DOHH2 (cell line): ENCODE measurements at regions not wholly inside any gene's neighbourhood (a gene's known extent, or its start where the extent isn't known, plus 50 kb on each side); places are given as distances from the start of the nearest gene placed in this dataset.

Source experiments
- H3F3A ChIP-seq: fragments of 200-600 bp; sonication (generic), shearing (Covaris generic); 2 replicates; pipeline ENCODE4 v1.6.0; 2016; ENCODE audit warnings: antibody characterized with exemption, mild to moderate bottlenecking; ENCODE audit not compliant: control insufficient read depth, insufficient read depth
- H3K27ac ChIP-seq: fragments of 200-600 bp; sonication (generic); 2 replicates; pipeline ENCODE4 v1.5.1; 2014; ENCODE audit warnings: low read depth, mild to moderate bottlenecking, low read length, moderate library complexity
- H3K27me3 ChIP-seq: fragments of 200-600 bp; sonication (generic); 2 replicates; pipeline ENCODE4 v1.6.1; 2014; ENCODE audit warnings: mild to moderate bottlenecking, low read length, mixed read lengths; ENCODE audit not compliant: control insufficient read depth
- H3K36me3 ChIP-seq: fragments of 200-600 bp; sonication (generic); 2 replicates; pipeline ENCODE4 v1.6.1; 2014; ENCODE audit warnings: mild to moderate bottlenecking, low read length, moderate library complexity, mixed read lengths; ENCODE audit not compliant: control insufficient read depth
- H3K4me1 ChIP-seq: fragments of 200-600 bp; sonication (generic); 2 replicates; pipeline ENCODE4 v1.6.1; 2014; ENCODE audit warnings: mild to moderate bottlenecking, low read length, mixed read lengths; ENCODE audit not compliant: control insufficient read depth
- H3K4me2 ChIP-seq: fragments of 200-600 bp; sonication (generic); 2 replicates; pipeline ENCODE4 v1.6.0; 2014; ENCODE audit warnings: mild to moderate bottlenecking, low read length, moderate library complexity
- H3K4me3 ChIP-seq: fragments of 200-600 bp; sonication (generic); 2 replicates; pipeline ENCODE4 v1.5.1; 2014; ENCODE audit warnings: mild to moderate bottlenecking, low read length, mixed read lengths
- H3K79me2 ChIP-seq: fragments of 200-600 bp; sonication (generic); 2 replicates; pipeline ENCODE4 v1.6.1; 2014; ENCODE audit warnings: mild to moderate bottlenecking, low read length, mixed read lengths; ENCODE audit not compliant: control insufficient read depth
- H3K9me2 ChIP-seq: fragments of 200-600 bp; sonication (generic); replicated peaks from 2 replicates; pipeline ENCODE4 v1.6.1; 2014; ENCODE audit warnings: mild to moderate bottlenecking, low read length, mixed read lengths; ENCODE audit not compliant: control insufficient read depth
- H3K9me3 ChIP-seq: fragments of 200-600 bp; sonication (generic); 2 replicates; pipeline ENCODE4 v1.6.1; 2014; ENCODE audit warnings: antibody characterized with exemption, low read length, mixed read lengths; ENCODE audit not compliant: control insufficient read depth, insufficient read depth
- H4K20me1 ChIP-seq: fragments of 200-600 bp; sonication (generic); 2 replicates; pipeline ENCODE4 v1.6.0; 2014; ENCODE audit warnings: low read depth, mild to moderate bottlenecking, antibody characterized with exemption, low read length, moderate library complexity; ENCODE audit not compliant: control insufficient read depth, insufficient read depth
- CTCF ChIP-seq: fragments of 200-600 bp; sonication (generic); IDR thresholded peaks from one replicate; pipeline ENCODE4 v1.5.1; 2014; ENCODE audit warnings: antibody characterized with exemption, mild to moderate bottlenecking, low read depth, low read length; ENCODE audit not compliant: poor library complexity, severe bottlenecking
- EZH2phosphoT487 ChIP-seq: fragments of 200-600 bp; sonication (generic); IDR thresholded peaks from 2 replicates; pipeline ENCODE4 v1.6.1; 2017; ENCODE audit warnings: borderline replicate concordance, mild to moderate bottlenecking, antibody characterized with exemption, low read length, moderate library complexity, mixed read lengths

DNA sequence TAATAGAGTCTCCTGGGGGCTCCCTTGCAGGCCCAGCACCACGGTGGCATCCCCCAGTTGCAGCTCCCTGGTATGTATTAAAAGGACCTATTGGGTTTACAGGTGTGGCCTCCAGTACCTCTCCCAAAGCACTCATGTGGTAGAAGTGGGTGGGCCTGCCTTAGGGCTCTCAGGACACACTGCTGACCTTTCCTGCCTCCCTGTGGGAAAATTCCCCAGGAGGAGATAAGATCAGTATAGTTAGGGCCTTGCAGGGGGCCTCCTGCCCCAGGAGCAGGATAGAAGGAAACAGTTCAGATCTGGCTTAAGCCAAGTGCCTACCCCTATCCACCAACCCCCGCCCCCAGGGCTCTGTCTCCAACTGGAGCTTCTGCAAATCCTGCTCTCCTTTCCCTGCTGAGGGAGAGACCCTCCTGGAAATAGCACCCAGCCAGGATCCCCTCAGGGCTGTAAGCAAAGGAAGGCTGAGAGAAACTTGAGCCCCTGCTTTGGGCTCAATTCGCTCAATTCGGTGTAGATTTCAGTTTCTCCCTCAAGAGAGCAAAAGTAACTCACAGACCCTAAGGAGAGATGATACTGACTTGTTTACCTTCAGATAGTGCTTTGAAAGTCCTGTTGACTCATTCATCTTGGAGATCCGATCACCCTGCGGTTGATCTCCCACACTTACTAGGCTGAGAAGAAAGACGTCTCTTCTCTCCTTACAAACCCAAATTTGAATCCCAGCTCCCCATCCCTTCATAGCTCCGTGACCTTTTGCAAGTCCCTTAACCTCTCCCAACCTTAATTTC lies 130.6 kb downstream of the WDR11 start:
- H3K4me2 ChIP-seq: no peak overlapping the region
- H3F3A ChIP-seq: no peaks in the 10 kb centered on the region
- H3K27ac ChIP-seq: no peak overlapping the region
- TF ChIP-seq CTCF (no peak), EZH2phosphoT487 (no peak)
- no peaks in the 10 kb centered on the region for H4K20me1 ChIP-seq
- H3K36me3 ChIP-seq: no peaks in the 10 kb centered on the region
- H3K4me3 ChIP-seq: no peak overlapping the region
- H3K79me2 ChIP-seq: no peaks in the 10 kb centered on the region
- no peaks in the 10 kb centered on the region for H3K4me1 ChIP-seq
- H3K9me2 ChIP-seq: no peaks in the 10 kb centered on the region
- no peaks in the 10 kb centered on the region; the same call in 1 of the 2 replicates for H3K9me3 ChIP-seq
- H3K27me3 ChIP-seq: no peaks in the 10 kb centered on the region

GRCh38 chr10:120982507-120982906 lies 131.3 kb downstream of the WDR11 start:
- no peak for TF ChIP-seq EZH2phosphoT487
- TF ChIP-seq CTCF: no peak
- Histone ChIP-seq H3K4me1 (no peaks in the 10 kb centered on the region), H3K79me2 (no peaks in the 10 kb centered on the region), H3K27me3 (no peaks in the 10 kb centered on the region), H3K4me3 (no peak overlapping the region), H3K9me2 (no peaks in the 10 kb centered on the region), H3F3A (no peaks in the 10 kb centered on the region), H4K20me1 (no peaks in the 10 kb centered on the region), H3K4me2 (no peak overlapping the region), H3K27ac (no peak overlapping the region), H3K36me3 (no peaks in the 10 kb centered on the region), H3K9me3 (no peaks in the 10 kb centered on the region; the same call in 1 of the 2 replicates)

DNA sequence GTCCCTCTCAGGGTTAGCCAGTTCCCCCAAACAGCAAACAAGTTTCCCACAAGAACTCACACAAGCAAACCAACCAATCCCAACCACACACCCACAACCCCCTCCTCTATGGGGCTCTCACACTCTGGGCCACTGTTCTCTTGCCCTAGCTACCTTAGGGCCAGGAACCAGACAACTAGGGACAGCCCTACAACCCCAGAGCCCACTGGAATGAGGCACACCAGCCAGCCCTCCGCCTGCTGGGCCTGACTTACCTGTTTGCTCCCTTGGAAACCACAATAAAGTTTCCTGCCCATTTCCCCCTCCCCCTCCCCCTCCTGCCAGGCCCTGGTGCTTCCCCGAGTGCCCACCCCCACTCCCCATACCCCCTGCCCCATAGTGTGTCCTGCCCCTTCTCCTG lies 132.6 kb downstream of the WDR11 start:
- Histone ChIP-seq H3K4me1 (no peaks in the 10 kb centered on the region), H3K79me2 (no peaks in the 10 kb centered on the region), H3F3A (no peaks in the 10 kb centered on the region), H3K27me3 (no peaks in the 10 kb centered on the region), H3K36me3 (no peaks in the 10 kb centered on the region), H3K4me3 (no peak overlapping the region), H3K9me3 (peaks cover 3% of the 10 kb centered on the region; the same call in 1 of the 2 replicates), H3K27ac (no peak overlapping the region), H4K20me1 (no peaks in the 10 kb centered on the region), H3K9me2 (no peaks in the 10 kb centered on the region), H3K4me2 (no peak overlapping the region)
- TF ChIP-seq EZH2phosphoT487 (no peak), CTCF (no peak)
